ENCODE measurements at regions not wholly inside any gene's neighbourhood (a gene's known extent, or its start where the extent isn't known, plus 50 kb on each side); places are given as distances from the start of the nearest gene placed in this dataset.

- no peak for TF ChIP-seq CTCF (conservative IDR thresholded peaks at IDR 0.05; ENCODE audit: low read length)
- no peak for TF ChIP-seq EZH2phosphoT487 (IDR thresholded peaks at IDR 0.05; ENCODE audit: borderline replicate concordance, low read depth, low read length)
These were observed 209.2 kb upstream of the KCTD3 start for GRCh38 chr1:215357901-215358300.

Data from OCI-LY7 (cell line).